ENCODE measurements at regions not wholly inside any gene's neighbourhood (a gene's known extent, or its start where the extent isn't known, plus 50 kb on each side); places are given as distances from the start of the nearest gene placed in this dataset.
"Not testable (repeated sequence)": the region's sequence is repeated elsewhere in the genome, so short reads cannot be mapped to it uniquely, and the experiment has no call there.

- no peak for DNase-seq
These were observed 241.6 kb downstream of the CDK5RAP2 start for GRCh38 chr9:120338340-120338739.

- DNase-seq: no peak
These were observed 242.8 kb downstream of the CDK5RAP2 start for GRCh38 chr9:120337131-120337530.

- no peak for DNase-seq
These were observed 243.2 kb downstream of the CDK5RAP2 start for GRCh38 chr9:120336753-120337090.

GRCh38 chr9:120336021-120336752, 243.8 kb downstream of the CDK5RAP2 start:
- no peak for DNase-seq

GRCh38 chr9:120331913-120332312, 248.1 kb downstream of the CDK5RAP2 start:
- no peak for DNase-seq

- no peak for DNase-seq
These were observed 249.9 kb downstream of the CDK5RAP2 start for GRCh38 chr9:120330031-120330430.

- no peak for DNase-seq
These were observed 252.6 kb downstream of the CDK5RAP2 start for GRCh38 chr9:120327322-120327721.

GRCh38 chr9:120326049-120326693, 253.8 kb downstream of the CDK5RAP2 start:
- no peak for DNase-seq

- no peak for DNase-seq
These were observed 254.8 kb downstream of the CDK5RAP2 start for GRCh38 chr9:120324996-120325642.

- DNase-seq: no peak
These were observed 255.5 kb downstream of the CDK5RAP2 start for GRCh38 chr9:120324461-120324860.

GRCh38 chr9:120323125-120323524, 256.8 kb downstream of the CDK5RAP2 start:
- DNase-seq: no peak

GRCh38 chr9:120319452-120319851, 260.5 kb downstream of the CDK5RAP2 start:
- DNase-seq: no peak

- no peak for DNase-seq
These were observed 264.8 kb downstream of the CDK5RAP2 start for GRCh38 chr9:120315154-120315553.

- no peak for DNase-seq
These were observed 267.9 kb downstream of the CDK5RAP2 start for GRCh38 chr9:120312031-120312430.

GRCh38 chr9:120310035-120310434, 269.9 kb downstream of the CDK5RAP2 start:
- DNase-seq: no peak

GRCh38 chr9:120308495-120308894, 271.5 kb downstream of the CDK5RAP2 start:
- DNase-seq: no peak

GRCh38 chr9:120307599-120307998, 272.4 kb downstream of the CDK5RAP2 start:
- DNase-seq: no peak

- DNase-seq: no peak
These were observed 273.4 kb downstream of the CDK5RAP2 start for GRCh38 chr9:120306561-120306960.

GRCh38 chr9:120306088-120306487, 273.9 kb downstream of the CDK5RAP2 start:
- no peak for DNase-seq

GRCh38 chr9:120304896-120305295, 275.1 kb downstream of the CDK5RAP2 start:
- DNase-seq: not testable (repeated sequence)

GRCh38 chr9:120303519-120303918, 276.4 kb downstream of the CDK5RAP2 start:
- no peak for DNase-seq

- DNase-seq: no peak
These were observed 280.2 kb downstream of the CDK5RAP2 start for GRCh38 chr9:120299785-120300184.

GRCh38 chr9:120294003-120294402, 286.0 kb downstream of the CDK5RAP2 start:
- DNase-seq: no peak

GRCh38 chr9:120292606-120293005, 287.4 kb downstream of the CDK5RAP2 start:
- DNase-seq: no peak

Data from activated effector memory CD4-positive, alpha-beta T cell treated with Interleukin-2 at 50 U/mL for 16 hours (primary cell).